ENCODE measurements at regions not wholly inside any gene's neighbourhood (a gene's known extent, or its start where the extent isn't known, plus 50 kb on each side); places are given as distances from the start of the nearest gene placed in this dataset.

DNA sequence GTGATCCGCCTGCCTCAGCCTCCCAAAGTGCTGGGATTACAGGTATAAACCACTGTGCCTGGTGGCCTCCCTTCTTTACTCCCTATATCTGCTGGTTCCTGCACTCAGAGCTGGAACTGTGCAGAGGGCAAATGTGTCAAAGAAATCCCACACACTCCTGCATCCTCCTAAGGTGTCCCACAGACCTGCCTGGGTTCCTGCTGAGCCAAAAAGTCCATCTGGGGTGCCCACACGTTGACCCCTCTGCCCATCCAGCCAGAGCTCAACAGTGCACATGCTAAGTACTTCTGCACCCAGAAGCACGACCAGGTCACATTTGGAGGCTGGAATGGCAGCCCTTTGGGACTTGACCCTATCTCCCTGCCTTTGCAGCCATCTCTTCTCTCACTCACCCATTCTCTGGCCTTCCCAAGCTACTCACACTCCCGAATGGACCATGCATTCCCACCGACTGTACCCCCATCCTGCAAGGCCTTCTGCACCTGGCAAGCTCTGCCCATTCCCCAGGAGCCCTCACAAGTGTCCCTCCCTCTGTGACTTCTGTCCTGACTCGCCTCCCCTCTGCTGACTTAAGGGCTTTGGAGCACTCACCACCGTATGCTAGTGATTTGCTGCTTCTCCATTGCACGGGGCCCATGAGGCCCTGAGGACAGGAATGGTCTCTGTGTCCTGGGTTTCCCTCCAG, 152.1 kb downstream of the KCTD15 start:
- DNase-seq (ENCODE audit: low read depth), result no peak

- no peak for DNase-seq (ENCODE audit: low read depth)
Measured at GRCh38 chr19:33950091-33950750, 153.6 kb downstream of the KCTD15 start.

GRCh38 chr19:33953023-33953422, 156.4 kb downstream of the KCTD15 start:
- no peak for DNase-seq (ENCODE audit: low read depth)

DNA sequence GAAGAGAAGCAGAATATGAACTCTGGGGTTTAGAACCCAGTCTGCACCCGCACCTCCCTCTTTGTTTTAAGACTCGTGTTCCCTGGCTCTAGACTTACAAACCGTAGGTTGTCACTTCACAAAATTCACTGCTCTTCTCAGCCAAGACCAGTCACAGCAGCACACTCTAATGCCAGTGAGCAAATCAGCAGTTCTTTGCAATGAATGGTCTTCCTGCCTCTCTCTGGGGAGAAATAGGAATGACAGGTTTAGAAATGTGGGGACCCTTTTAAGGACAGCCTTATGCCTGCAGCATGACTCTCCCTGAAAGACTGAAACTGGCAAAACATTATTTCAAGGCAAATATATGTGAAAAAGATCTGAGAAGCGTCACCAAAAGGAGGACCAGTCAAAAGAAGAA, 156.9 kb downstream of the KCTD15 start:
- no peak for DNase-seq (ENCODE audit: low read depth)

- DNase-seq (ENCODE audit: low read depth), result no peak
Measured at GRCh38 chr19:33954686-33955085, 158.0 kb downstream of the KCTD15 start.

- no peak for DNase-seq (ENCODE audit: low read depth)
Measured at GRCh38 chr19:33956941-33957340, 160.3 kb downstream of the KCTD15 start.

- no peak for DNase-seq (ENCODE audit: low read depth)
Measured at GRCh38 chr19:33957804-33958203, 161.1 kb downstream of the KCTD15 start.

DNA sequence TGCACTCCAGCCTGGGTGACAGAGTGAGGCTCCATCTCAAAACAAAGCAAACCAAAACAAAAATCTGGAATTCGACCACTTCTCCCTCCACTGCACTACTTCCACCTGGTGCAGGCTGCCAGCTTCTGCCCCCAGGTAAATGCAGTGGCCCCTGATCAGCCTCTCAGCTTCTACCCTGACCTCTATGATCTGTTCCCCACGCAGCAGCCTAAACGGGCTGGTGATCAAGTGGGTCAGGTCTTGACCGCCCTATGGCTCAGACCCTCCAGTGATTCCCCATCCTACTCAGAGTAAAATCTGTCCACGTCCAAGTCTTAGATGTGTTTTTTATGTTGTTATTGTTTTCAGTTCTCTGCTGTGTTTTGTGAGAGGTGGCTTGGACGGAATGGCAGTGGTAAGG, 163.9 kb downstream of the KCTD15 start:
- no peak for DNase-seq (ENCODE audit: low read depth)

DNA sequence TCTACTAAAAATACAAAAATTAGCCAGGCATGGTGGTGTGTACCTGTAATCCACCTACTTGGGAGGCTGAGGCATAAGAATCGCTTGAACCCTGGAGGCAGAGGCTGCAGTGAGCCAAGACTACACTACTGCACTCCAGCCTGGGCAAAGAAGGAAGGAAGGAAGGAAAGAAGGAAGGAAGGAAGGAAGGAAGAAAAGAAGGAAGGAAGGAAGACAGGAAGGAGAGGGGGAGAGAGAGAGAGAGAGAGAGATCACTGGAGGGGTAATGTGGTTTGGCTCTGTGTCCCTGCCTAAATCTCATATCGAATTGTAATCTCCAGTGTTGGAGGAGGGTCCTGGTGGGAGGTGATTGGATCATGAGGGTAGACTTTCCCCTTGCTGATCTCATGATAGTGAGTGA, 165.5 kb downstream of the KCTD15 start:
- DNase-seq (ENCODE audit: low read depth), result no peak

- DNase-seq (ENCODE audit: low read depth), result no peak
Measured at GRCh38 chr19:33963514-33963913, 166.8 kb downstream of the KCTD15 start.

DNA sequence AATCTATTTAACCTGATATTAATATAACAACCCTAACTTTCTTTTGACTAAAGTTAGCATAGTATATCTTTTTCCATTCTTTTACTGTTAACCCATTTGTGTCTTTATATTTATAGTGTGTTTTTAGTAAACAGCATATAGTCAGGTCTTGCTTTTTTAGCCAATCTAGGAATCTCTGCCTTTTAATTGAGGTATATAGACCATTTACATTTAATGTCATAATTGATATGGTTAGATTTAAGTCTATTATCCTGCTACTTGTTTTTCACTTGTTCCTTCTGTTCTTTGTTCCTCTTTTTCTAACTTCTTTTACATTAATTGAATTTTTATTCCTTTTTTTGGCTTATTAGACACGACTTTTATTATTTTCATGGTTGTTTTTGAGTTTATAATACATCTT, 174.4 kb downstream of the KCTD15 start:
- no peak for DNase-seq (ENCODE audit: low read depth)

GRCh38 chr19:33977756-33978685, 181.4 kb downstream of the KCTD15 start:
- DNase-seq (ENCODE audit: low read depth), result no peak

DNA sequence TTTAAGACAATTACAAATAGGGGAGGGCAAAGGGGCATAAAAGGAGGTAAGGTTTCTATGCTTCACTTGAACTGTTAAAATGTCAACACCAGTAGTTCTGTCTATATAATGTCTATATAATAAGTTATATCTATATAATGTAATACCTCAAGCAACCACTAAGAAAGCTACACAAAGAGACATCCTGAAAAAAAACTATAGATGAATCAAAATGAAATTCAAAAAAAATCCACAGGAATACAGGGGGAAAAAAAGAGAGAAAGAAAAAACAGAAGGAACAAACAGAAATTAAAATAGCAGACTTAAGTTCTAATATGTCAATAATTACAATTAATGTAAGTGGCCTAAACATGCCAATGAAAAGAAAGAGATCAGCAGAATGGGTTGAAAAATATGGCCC, 186.0 kb downstream of the KCTD15 start:
- DNase-seq (ENCODE audit: low read depth), result no peak

DNA sequence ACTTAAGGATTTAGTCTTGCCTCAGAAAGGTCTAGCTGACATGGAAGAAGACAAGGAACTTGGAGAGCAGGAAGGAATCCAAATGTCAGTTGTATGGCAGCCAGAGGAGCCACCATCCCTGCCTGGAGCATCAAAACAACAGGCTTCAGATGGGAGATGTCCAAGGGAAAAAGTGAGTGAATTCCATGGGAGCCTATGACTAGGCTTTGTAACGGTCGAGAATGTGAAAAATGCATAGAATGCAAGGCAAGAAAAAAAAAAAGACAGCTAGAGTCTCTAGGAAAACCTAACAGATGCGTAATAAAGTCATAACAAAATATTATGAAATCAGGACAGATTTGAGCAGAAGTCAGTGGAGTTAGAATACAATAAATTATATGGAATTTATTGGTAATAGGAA, 183.7 kb upstream of the LSM14A start:
- DNase-seq (ENCODE audit: low read depth), result no peak

DNA sequence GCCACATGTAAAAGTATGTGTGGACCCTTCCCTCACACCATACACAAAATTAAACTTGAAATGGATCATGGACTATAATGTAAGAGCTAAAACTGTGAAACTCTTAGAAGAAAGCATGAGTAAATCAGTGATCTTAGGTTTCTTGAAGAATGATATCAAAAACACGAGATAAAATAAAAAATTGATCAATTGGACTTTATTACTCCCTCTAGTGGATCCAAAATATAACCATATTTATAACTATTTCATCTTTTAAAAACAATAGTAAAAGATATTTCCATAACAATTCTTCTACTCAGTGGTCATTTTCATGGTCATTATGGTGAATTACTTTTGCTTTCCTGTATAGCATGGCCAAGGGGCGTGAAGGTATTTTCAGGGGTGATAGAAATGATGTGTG, 174.6 kb upstream of the LSM14A start:
- DNase-seq (ENCODE audit: low read depth), result no peak

DNA sequence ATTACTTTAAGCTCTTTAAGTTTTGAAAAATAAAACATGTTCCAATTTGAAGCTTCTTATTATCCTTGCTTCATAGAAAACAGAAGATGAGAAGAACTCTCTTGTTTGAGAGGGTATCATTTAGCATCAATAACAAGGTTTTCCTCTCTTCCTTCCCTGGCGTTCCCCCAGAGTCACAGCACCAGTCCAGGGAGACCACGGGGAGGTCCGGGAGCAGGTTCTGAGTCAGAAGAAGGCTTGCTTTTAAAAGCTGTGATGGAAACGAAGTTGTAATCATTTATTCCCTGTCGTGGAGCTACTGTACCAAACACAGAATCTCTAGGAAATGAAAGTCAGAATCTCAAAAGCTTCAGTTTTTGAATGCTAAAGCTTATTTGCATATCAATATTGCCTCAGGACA, 174.0 kb upstream of the LSM14A start:
- no peak for DNase-seq (ENCODE audit: low read depth)

- no peak for DNase-seq (ENCODE audit: low read depth)
Measured at GRCh38 chr19:33998739-33999345, 173.5 kb upstream of the LSM14A start.

DNA sequence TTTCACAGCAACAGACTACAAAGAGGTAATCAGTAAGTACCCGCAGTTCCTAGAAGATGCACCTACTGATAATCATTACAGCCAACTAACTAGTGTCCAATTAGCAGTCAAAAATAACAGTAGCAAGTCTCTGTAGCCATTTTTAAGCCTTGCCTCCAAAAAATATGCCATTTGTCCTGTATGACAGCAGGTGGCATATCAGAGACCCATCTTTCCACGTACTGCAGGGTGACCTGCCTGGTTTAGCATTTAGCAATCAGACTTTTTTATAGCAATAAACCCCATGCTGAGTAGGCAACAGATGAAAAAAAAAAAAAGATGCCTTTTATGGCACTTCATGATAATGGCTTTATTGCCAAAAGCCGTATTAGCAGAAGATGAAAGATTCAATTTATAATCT, 155.3 kb upstream of the LSM14A start:
- no peak for DNase-seq (ENCODE audit: low read depth)

DNA sequence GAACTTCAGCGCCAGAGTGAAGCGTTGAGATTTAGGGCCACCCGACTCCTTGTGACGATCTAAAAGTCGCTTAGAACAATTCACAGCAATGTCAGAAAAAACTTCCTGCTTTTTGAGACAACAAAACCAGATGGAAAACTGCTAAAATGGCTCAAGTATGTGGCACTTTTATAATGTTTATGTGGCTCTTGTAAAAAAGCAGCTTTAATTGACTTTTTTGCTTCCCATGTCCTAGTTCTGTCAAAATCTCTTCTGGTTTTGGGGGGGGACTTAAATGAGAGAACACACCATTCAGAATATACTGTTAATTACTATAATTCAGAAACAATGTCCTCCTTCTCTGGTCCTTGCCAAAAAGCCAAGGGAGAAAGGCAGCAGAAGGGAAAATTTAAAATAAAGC, 154.7 kb upstream of the LSM14A start:
- DNase-seq (ENCODE audit: low read depth), result no peak

DNA sequence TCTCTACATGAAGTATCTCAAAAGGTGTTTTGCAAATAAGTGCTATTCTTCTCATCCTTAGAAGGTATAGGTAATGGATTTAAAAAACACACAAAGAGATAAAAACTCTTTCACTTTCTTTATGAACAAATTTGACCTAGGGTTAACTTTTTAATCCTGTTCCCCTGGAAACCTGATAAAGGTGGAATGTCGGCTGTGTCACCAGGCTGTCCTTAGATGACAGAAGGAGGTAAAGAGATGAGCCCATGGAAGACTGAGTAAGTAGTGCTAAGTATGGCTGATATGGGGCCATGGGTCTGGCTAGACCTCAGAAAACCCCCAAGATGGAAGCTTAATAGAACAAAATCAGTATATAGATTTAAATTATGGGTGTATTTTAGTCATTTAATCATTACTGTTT, 153.8 kb upstream of the LSM14A start:
- no peak for DNase-seq (ENCODE audit: low read depth)

DNA sequence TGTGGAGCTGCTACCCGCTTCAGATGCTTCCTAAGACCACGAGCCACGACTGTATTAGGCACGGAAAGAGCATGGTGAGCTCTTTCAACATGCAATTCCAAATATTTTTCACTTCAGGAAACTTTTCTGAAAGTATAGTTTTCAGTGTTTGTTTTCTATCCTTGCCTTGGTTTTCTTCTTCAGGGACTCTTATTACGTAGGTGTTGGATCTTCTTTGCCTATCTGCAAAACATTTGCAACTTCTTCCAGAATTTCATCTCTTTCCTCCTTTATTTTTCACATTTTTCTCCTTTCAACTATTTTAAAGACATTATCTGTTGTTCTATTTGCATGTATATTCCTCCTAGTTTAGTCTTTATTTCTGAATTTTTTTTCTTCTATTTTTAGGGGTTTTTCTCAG, 148.9 kb upstream of the LSM14A start:
- DNase-seq (ENCODE audit: low read depth), result no peak

DNA sequence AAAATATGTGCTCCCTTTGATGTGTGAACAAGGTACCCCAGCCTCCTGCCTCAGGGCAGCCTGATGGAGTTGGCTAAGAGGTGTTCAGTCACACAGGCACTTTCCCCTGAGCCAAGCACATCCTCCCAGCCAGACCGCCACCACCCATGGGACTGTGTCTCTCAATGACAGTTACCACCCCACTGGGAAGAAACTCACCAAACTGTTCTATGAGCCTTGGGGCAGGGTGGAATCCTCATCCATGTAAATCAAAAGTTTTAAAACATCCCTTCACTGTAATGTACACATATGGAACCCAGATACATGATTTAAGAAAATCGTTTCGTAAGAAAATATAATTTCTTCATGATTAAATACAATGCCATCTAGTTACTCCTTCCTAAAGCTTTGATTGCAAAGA, 138.4 kb upstream of the LSM14A start:
- no peak for DNase-seq (ENCODE audit: low read depth)
